ENCODE measurements at regions not wholly inside any gene's neighbourhood (a gene's known extent, or its start where the extent isn't known, plus 50 kb on each side); places are given as distances from the start of the nearest gene placed in this dataset.

GRCh38 chr1:11387829-11388228, 91.1 kb upstream of the DISP3 start:
- Histone ChIP-seq H3K27me3 (ENCODE audit: insufficient read depth, poor library complexity, severe bottlenecking) (no peaks in the 10 kb centered on the region), H3K4me3 (replicated peaks; ENCODE audit: insufficient read depth, low read length) (no peak overlapping the region), H3K27ac (replicated peaks) (no peak overlapping the region)
- no peak for DNase-seq (ENCODE audit: low read depth in 1 of 2, low spot score in 1 of 2)
- TF ChIP-seq GABPA (IDR thresholded peaks at IDR 0.05; ENCODE audit: low read depth): no peak
- no peak for TF ChIP-seq POLR2AphosphoS5 (IDR thresholded peaks at IDR 0.05; ENCODE audit: low read depth)
- no peak for TF ChIP-seq CTCF (IDR thresholded peaks at IDR 0.05; ENCODE audit: insufficient read depth, low read length)
- no peak for TF ChIP-seq REST (IDR thresholded peaks at IDR 0.05; ENCODE audit: insufficient replicate concordance, low read depth)
- TF ChIP-seq SPI1 (IDR thresholded peaks at IDR 0.05; ENCODE audit: borderline replicate concordance, low read depth): no peak

GRCh38 chr1:11388617-11389016, 90.3 kb upstream of the DISP3 start:
- no peak for DNase-seq (ENCODE audit: low read depth in 1 of 2, low spot score in 1 of 2)
- Histone ChIP-seq H3K27me3 (ENCODE audit: insufficient read depth, poor library complexity, severe bottlenecking) (no peaks in the 10 kb centered on the region), H3K4me3 (replicated peaks; ENCODE audit: insufficient read depth, low read length) (no peak overlapping the region), H3K27ac (replicated peaks) (no peak overlapping the region)
- TF ChIP-seq CTCF (IDR thresholded peaks at IDR 0.05; ENCODE audit: insufficient read depth, low read length): no peak
- TF ChIP-seq GABPA (IDR thresholded peaks at IDR 0.05; ENCODE audit: low read depth): no peak
- no peak for TF ChIP-seq REST (IDR thresholded peaks at IDR 0.05; ENCODE audit: insufficient replicate concordance, low read depth)
- TF ChIP-seq SPI1 (IDR thresholded peaks at IDR 0.05; ENCODE audit: borderline replicate concordance, low read depth): no peak
- no peak for TF ChIP-seq POLR2AphosphoS5 (IDR thresholded peaks at IDR 0.05; ENCODE audit: low read depth)

- H3K4me3 ChIP-seq (replicated peaks; ENCODE audit: insufficient read depth, low read length): no peak overlapping the region
- no peak for TF ChIP-seq CTCF (IDR thresholded peaks at IDR 0.05; ENCODE audit: insufficient read depth, low read length)
- no peak for TF ChIP-seq REST (IDR thresholded peaks at IDR 0.05; ENCODE audit: insufficient replicate concordance, low read depth)
- no peak for TF ChIP-seq SPI1 (IDR thresholded peaks at IDR 0.05; ENCODE audit: borderline replicate concordance, low read depth)
- no peak for TF ChIP-seq GABPA (IDR thresholded peaks at IDR 0.05; ENCODE audit: low read depth)
- no peak for TF ChIP-seq POLR2AphosphoS5 (IDR thresholded peaks at IDR 0.05; ENCODE audit: low read depth)
- no peak for DNase-seq (ENCODE audit: low read depth in 1 of 2, low spot score in 1 of 2)
- H3K27ac ChIP-seq (replicated peaks): no peak overlapping the region
- no peaks in the 10 kb centered on the region for H3K27me3 ChIP-seq (ENCODE audit: insufficient read depth, poor library complexity, severe bottlenecking)
Measured at GRCh38 chr1:11391327-11391726, 87.6 kb upstream of the DISP3 start.

Measured in HL-60 (cell line).